Panc1 (cell line): ENCODE measurements at regions not wholly inside any gene's neighbourhood (a gene's known extent, or its start where the extent isn't known, plus 50 kb on each side); places are given as distances from the start of the nearest gene placed in this dataset.

Experiments used
- ATAC-seq: fragments of 200-7000 bp; cut with Tn5 transposase; 2 replicates; pipeline ENCODE4 v1.9.1; 2020; ENCODE audit warnings: mild to moderate bottlenecking, moderate library complexity
- BruUV-seq: library from RNA; stranded (reverse); fragments of 400-500 nt; replicated peaks from 2 replicates; lab custom pipeline; 2021; lab: Mats Ljungman, UMichigan
- CTCF ChIA-PET: fragments of 300-600 bp; sonication (Branson Sonifier 250); formaldehyde crosslinking; loops from one replicate; lab custom pipeline; 2022; ENCODE audit warnings: antibody characterized with exemption; lab: Charles Lee
- POLR2A ChIA-PET: fragments of 300-600 bp; sonication (Branson Sonifier 250); formaldehyde crosslinking; loops from one replicate; lab custom pipeline; 2022; ENCODE audit warnings: antibody characterized with exemption; lab: Charles Lee
- DNase-seq: peaks from one replicate; pipeline ENCODE4 v3.0.0-alpha.2; 2010; ENCODE audit warnings: low read depth, low spot score
- H3K27ac ChIP-seq: 2 replicates; pipeline ENCODE4 v1.5.1; 2011; ENCODE audit warnings: mild to moderate bottlenecking, low read length, inconsistent platforms
- H3K27me3 ChIP-seq: fragments of 200-500 bp; sonication (Bioruptor generic); 2 replicates; pipeline ENCODE4 v1.6.0; 2014; ENCODE audit warnings: low read length, inconsistent platforms; ENCODE audit not compliant: control insufficient read depth, insufficient read depth
- H3K36me3 ChIP-seq: fragments of 200-500 bp; sonication (Bioruptor generic); 2 replicates; pipeline ENCODE4 v1.5.1; 2014; ENCODE audit warnings: inconsistent platforms, mild to moderate bottlenecking, low read length, moderate library complexity; ENCODE audit not compliant: control insufficient read depth, insufficient read depth
- H3K4me1 ChIP-seq: 2 replicates; pipeline ENCODE4 v1.5.1; 2011; ENCODE audit warnings: inconsistent platforms, mild to moderate bottlenecking, low read length, moderate library complexity; ENCODE audit not compliant: control insufficient read depth, insufficient read depth
- H3K4me3 ChIP-seq, 2 experiments: 2 replicates each; pipeline ENCODE4 v1.5.1; 2011 to 2012; ENCODE audit warnings: low read depth in 2 of 2, low read length in 2 of 2, mild to moderate bottlenecking in 2 of 2, inconsistent platforms in 1 of 2, moderate library complexity in 1 of 2
- H3K9me3 ChIP-seq: fragments of 200-500 bp; sonication (Bioruptor generic); 2 replicates; pipeline ENCODE4 v1.5.1; 2014; ENCODE audit warnings: low read depth, mild to moderate bottlenecking, inconsistent platforms, low read length, moderate library complexity; ENCODE audit not compliant: control insufficient read depth, insufficient read depth
- CTCF ChIP-seq: fragments of 450-650 bp; IDR thresholded peaks from 2 replicates; pipeline ENCODE4 v1.5.1; 2017; ENCODE audit warnings: mild to moderate bottlenecking
- POLR2AphosphoS5 ChIP-seq: IDR thresholded peaks from 2 replicates; pipeline ENCODE4 v1.6.1; 2012; ENCODE audit warnings: mild to moderate bottlenecking, low read depth, low read length, moderate library complexity
- REST ChIP-seq, 2 experiments: IDR thresholded peaks; 2 replicates each; pipeline ENCODE4 v1.6.1; 2011 to 2012; ENCODE audit warnings: low read depth in 2 of 2, control low read depth in 1 of 2, low read length in 1 of 2, mild to moderate bottlenecking in 1 of 2, moderate library complexity in 1 of 2; ENCODE audit not compliant: insufficient read depth in 1 of 2
- SIN3A ChIP-seq: IDR thresholded peaks from 2 replicates; pipeline ENCODE4 v1.6.1; 2012; ENCODE audit warnings: low read depth, mild to moderate bottlenecking, low read length, moderate library complexity, borderline replicate concordance; ENCODE audit not compliant: insufficient read depth
- TCF7L2 ChIP-seq: IDR thresholded peaks from 2 replicates; pipeline ENCODE4 v1.6.1; 2011; ENCODE audit warnings: mild to moderate bottlenecking, low read depth, low read length, inconsistent platforms
- in situ Hi-C: cut with HindIII; loops from 2 replicates; pipeline ENCODE4 v1.10.0; 2016; ENCODE audit warnings: low sequenced_read_pairs, low pct_unique_long_range_greater_than_20kb
- intact Hi-C: fragments of 100-400 bp; cut with micrococcal nuclease; formaldehyde crosslinking; loops from one replicate; pipeline ENCODE4 v1.10.0; 2022; ENCODE audit not compliant: unreplicated experiment

GRCh38 chr10:128419466-128420019 lies 293.3 kb upstream of the MKI67 start:
- intact Hi-C loops (no loop called here), in situ Hi-C loops (no loop called here)
- Histone ChIP-seq H3K27ac (no peak overlapping the region), H3K4me3 (no peak overlapping the region), H3K27me3 (peaks cover 10% of the 10 kb centered on the region; the same call in 1 of the 2 replicates), H3K36me3 (no peaks in the 10 kb centered on the region), H3K4me1 (no peaks in the 10 kb centered on the region), H3K9me3 (no peaks in the 10 kb centered on the region)
- ATAC-seq (no peak), DNase-seq (no peak)
- TF ChIP-seq TCF7L2 = no peak
- TF ChIP-seq SIN3A = no peak
- TF ChIP-seq POLR2AphosphoS5 = no peak
- no peak for TF ChIP-seq CTCF
- no peak for TF ChIP-seq REST (IDR thresholded peaks at IDR 0.05; ENCODE audit: insufficient read depth in 1 of 2, low read depth in 2 of 2, low read length in 1 of 2)
- BruUV-seq = no TSS peak
- POLR2A ChIA-PET = no interaction called here
- CTCF ChIA-PET = no interaction called here

GRCh38 chr10:128420623-128421022 lies 294.4 kb upstream of the MKI67 start:
- ChIA-PET POLR2A (no interaction called here), CTCF (no interaction called here)
- no TSS peak for BruUV-seq
- no peaks in the 10 kb centered on the region for H3K9me3 ChIP-seq
- H3K4me1 ChIP-seq = no peaks in the 10 kb centered on the region
- H3K27ac ChIP-seq = no peak overlapping the region
- H3K27me3 ChIP-seq = peaks cover 10% of the 10 kb centered on the region; the same call in 1 of the 2 replicates
- H3K4me3 ChIP-seq = no peak overlapping the region
- TF ChIP-seq POLR2AphosphoS5 = no peak
- TF ChIP-seq REST (IDR thresholded peaks at IDR 0.05; ENCODE audit: insufficient read depth in 1 of 2, low read depth in 2 of 2, low read length in 1 of 2) = no peak
- no peak for TF ChIP-seq SIN3A
- no peak for TF ChIP-seq CTCF
- TF ChIP-seq TCF7L2 = no peak
- H3K36me3 ChIP-seq = no peaks in the 10 kb centered on the region
- intact Hi-C loops (no loop called here), in situ Hi-C loops (no loop called here)
- no peak for DNase-seq
- ATAC-seq = no peak
